Panc1 (cell line): ENCODE measurements at regions not wholly inside any gene's neighbourhood (a gene's known extent, or its start where the extent isn't known, plus 50 kb on each side); places are given as distances from the start of the nearest gene placed in this dataset.

ENCODE experiments used
- ATAC-seq: fragments of 200-7000 bp; cut with Tn5 transposase; 2 replicates; pipeline ENCODE4 v1.9.1; 2020; ENCODE audit warnings: mild to moderate bottlenecking, moderate library complexity
- BruUV-seq: library from RNA; stranded (reverse); fragments of 400-500 nt; replicated peaks from 2 replicates; lab custom pipeline; 2021; lab: Mats Ljungman, UMichigan
- CTCF ChIA-PET: fragments of 300-600 bp; sonication (Branson Sonifier 250); formaldehyde crosslinking; loops from one replicate; lab custom pipeline; 2022; ENCODE audit warnings: antibody characterized with exemption; lab: Charles Lee
- POLR2A ChIA-PET: fragments of 300-600 bp; sonication (Branson Sonifier 250); formaldehyde crosslinking; loops from one replicate; lab custom pipeline; 2022; ENCODE audit warnings: antibody characterized with exemption; lab: Charles Lee
- DNase-seq: peaks from one replicate; pipeline ENCODE4 v3.0.0-alpha.2; 2010; ENCODE audit warnings: low read depth, low spot score
- H3K27ac ChIP-seq: 2 replicates; pipeline ENCODE4 v1.5.1; 2011; ENCODE audit warnings: mild to moderate bottlenecking, low read length, inconsistent platforms
- H3K27me3 ChIP-seq: fragments of 200-500 bp; sonication (Bioruptor generic); 2 replicates; pipeline ENCODE4 v1.6.0; 2014; ENCODE audit warnings: low read length, inconsistent platforms; ENCODE audit not compliant: control insufficient read depth, insufficient read depth
- H3K36me3 ChIP-seq: fragments of 200-500 bp; sonication (Bioruptor generic); 2 replicates; pipeline ENCODE4 v1.5.1; 2014; ENCODE audit warnings: inconsistent platforms, mild to moderate bottlenecking, low read length, moderate library complexity; ENCODE audit not compliant: control insufficient read depth, insufficient read depth
- H3K4me1 ChIP-seq: 2 replicates; pipeline ENCODE4 v1.5.1; 2011; ENCODE audit warnings: inconsistent platforms, mild to moderate bottlenecking, low read length, moderate library complexity; ENCODE audit not compliant: control insufficient read depth, insufficient read depth
- H3K4me3 ChIP-seq, 2 experiments: 2 replicates each; pipeline ENCODE4 v1.5.1; 2011 to 2012; ENCODE audit warnings: low read depth in 2 of 2, low read length in 2 of 2, mild to moderate bottlenecking in 2 of 2, inconsistent platforms in 1 of 2, moderate library complexity in 1 of 2
- H3K9me3 ChIP-seq: fragments of 200-500 bp; sonication (Bioruptor generic); 2 replicates; pipeline ENCODE4 v1.5.1; 2014; ENCODE audit warnings: low read depth, mild to moderate bottlenecking, inconsistent platforms, low read length, moderate library complexity; ENCODE audit not compliant: control insufficient read depth, insufficient read depth
- CTCF ChIP-seq: fragments of 450-650 bp; IDR thresholded peaks from 2 replicates; pipeline ENCODE4 v1.5.1; 2017; ENCODE audit warnings: mild to moderate bottlenecking
- POLR2AphosphoS5 ChIP-seq: IDR thresholded peaks from 2 replicates; pipeline ENCODE4 v1.6.1; 2012; ENCODE audit warnings: mild to moderate bottlenecking, low read depth, low read length, moderate library complexity
- REST ChIP-seq, 2 experiments: IDR thresholded peaks; 2 replicates each; pipeline ENCODE4 v1.6.1; 2011 to 2012; ENCODE audit warnings: low read depth in 2 of 2, control low read depth in 1 of 2, low read length in 1 of 2, mild to moderate bottlenecking in 1 of 2, moderate library complexity in 1 of 2; ENCODE audit not compliant: insufficient read depth in 1 of 2
- SIN3A ChIP-seq: IDR thresholded peaks from 2 replicates; pipeline ENCODE4 v1.6.1; 2012; ENCODE audit warnings: low read depth, mild to moderate bottlenecking, low read length, moderate library complexity, borderline replicate concordance; ENCODE audit not compliant: insufficient read depth
- TCF7L2 ChIP-seq: IDR thresholded peaks from 2 replicates; pipeline ENCODE4 v1.6.1; 2011; ENCODE audit warnings: mild to moderate bottlenecking, low read depth, low read length, inconsistent platforms
- in situ Hi-C: cut with HindIII; loops from 2 replicates; pipeline ENCODE4 v1.10.0; 2016; ENCODE audit warnings: low sequenced_read_pairs, low pct_unique_long_range_greater_than_20kb
- intact Hi-C: fragments of 100-400 bp; cut with micrococcal nuclease; formaldehyde crosslinking; loops from one replicate; pipeline ENCODE4 v1.10.0; 2022; ENCODE audit not compliant: unreplicated experiment

- Histone ChIP-seq H3K9me3 (no peaks in the 10 kb centered on the region), H3K36me3 (no peaks in the 10 kb centered on the region), H3K4me1 (no peaks in the 10 kb centered on the region), H3K27me3 (no peaks in the 10 kb centered on the region), H3K4me3 (no peak overlapping the region), H3K27ac (no peak overlapping the region)
- ATAC-seq (no peak), DNase-seq (no peak)
- POLR2A ChIA-PET = no interaction called here
- intact Hi-C loops (no loop called here), in situ Hi-C loops (no loop called here)
- TF ChIP-seq CTCF = no peak
- no peak for TF ChIP-seq REST (IDR thresholded peaks at IDR 0.05; ENCODE audit: insufficient read depth in 1 of 2, low read depth in 2 of 2, low read length in 1 of 2)
- TF ChIP-seq TCF7L2 = no peak
- TF ChIP-seq POLR2AphosphoS5 = no peak
- no peak for TF ChIP-seq SIN3A
- BruUV-seq = no TSS peak
- CTCF ChIA-PET = no interaction called here
Measured at GRCh38 chrX:43493756-43494155, 162.3 kb upstream of the MAOA start.

- Histone ChIP-seq H3K27me3 (no peaks in the 10 kb centered on the region), H3K9me3 (no peaks in the 10 kb centered on the region), H3K27ac (no peak overlapping the region), H3K4me3 (no peak overlapping the region), H3K36me3 (no peaks in the 10 kb centered on the region), H3K4me1 (no peaks in the 10 kb centered on the region)
- intact Hi-C loops = no loop called here
- DNase-seq = no peak
- BruUV-seq = no TSS peak
- ATAC-seq = no peak
- ChIA-PET CTCF (no interaction called here), POLR2A (no interaction called here)
- TF ChIP-seq TCF7L2 (no peak), POLR2AphosphoS5 (no peak), SIN3A (no peak), CTCF (no peak), REST (IDR thresholded peaks at IDR 0.05; ENCODE audit: insufficient read depth in 1 of 2, low read depth in 2 of 2, low read length in 1 of 2) (no peak)
- in situ Hi-C loops = no loop called here
Measured at GRCh38 chrX:43500246-43500645, 155.9 kb upstream of the MAOA start.
